ENCODE measurements at regions not wholly inside any gene's neighbourhood (a gene's known extent, or its start where the extent isn't known, plus 50 kb on each side); places are given as distances from the start of the nearest gene placed in this dataset.

- no peak for TF ChIP-seq NFIC (IDR thresholded peaks at IDR 0.05)
- no peak for TF ChIP-seq CREB1 (IDR thresholded peaks at IDR 0.05; ENCODE audit: low read depth)
- no peak for TF ChIP-seq USF1 (IDR thresholded peaks at IDR 0.05)
- TF ChIP-seq FOXM1 (IDR thresholded peaks at IDR 0.05; ENCODE audit: borderline replicate concordance, low read depth) = no peak
Observed at GRCh38 chr2:166773308-166773949, 114.9 kb upstream of the XIRP2 start.

- no peak for TF ChIP-seq ZBTB7A (IDR thresholded peaks at IDR 0.05; ENCODE audit: low read depth)
- no peak for TF ChIP-seq NFIC (IDR thresholded peaks at IDR 0.05)
- TF ChIP-seq REST (IDR thresholded peaks at IDR 0.05; ENCODE audit: low read depth) = no peak
- TF ChIP-seq TCF12 (IDR thresholded peaks at IDR 0.05; ENCODE audit: low read depth) = no peak
- TF ChIP-seq EP300 (IDR thresholded peaks at IDR 0.05; ENCODE audit: borderline replicate concordance) = no peak
- no peak for TF ChIP-seq YY1 (IDR thresholded peaks at IDR 0.05; ENCODE audit: low read depth)
- no peak for TF ChIP-seq MAX (IDR thresholded peaks at IDR 0.05)
- TF ChIP-seq CREB1 (IDR thresholded peaks at IDR 0.05; ENCODE audit: low read depth) = no peak
- no peak for TF ChIP-seq USF1 (IDR thresholded peaks at IDR 0.05)
- no peak for TF ChIP-seq RAD21 (IDR thresholded peaks at IDR 0.05; ENCODE audit: low read depth)
- TF ChIP-seq TEAD4 (IDR thresholded peaks at IDR 0.05) = no peak
- TF ChIP-seq FOXM1 (IDR thresholded peaks at IDR 0.05; ENCODE audit: borderline replicate concordance, low read depth) = no peak
- no peak for TF ChIP-seq CEBPB (IDR thresholded peaks at IDR 0.05)
- TF ChIP-seq EGR1 (IDR thresholded peaks at IDR 0.05) = no peak
- TF ChIP-seq TAF1 (IDR thresholded peaks at IDR 0.05; ENCODE audit: low read depth) = no peak
Observed at GRCh38 chr2:166768393-166769123, 119.7 kb upstream of the XIRP2 start.

GRCh38 chr2:166766220-166766619 lies 122.1 kb upstream of the XIRP2 start:
- no peak for TF ChIP-seq CEBPB (IDR thresholded peaks at IDR 0.05)
- TF ChIP-seq MAX (IDR thresholded peaks at IDR 0.05) = no peak
- no peak for TF ChIP-seq EP300 (IDR thresholded peaks at IDR 0.05; ENCODE audit: borderline replicate concordance)
- no peak for TF ChIP-seq TEAD4 (IDR thresholded peaks at IDR 0.05)
- TF ChIP-seq ZBTB7A (IDR thresholded peaks at IDR 0.05; ENCODE audit: low read depth) = no peak
- TF ChIP-seq YY1 (IDR thresholded peaks at IDR 0.05; ENCODE audit: low read depth) = no peak
- no peak for TF ChIP-seq USF1 (IDR thresholded peaks at IDR 0.05)

- no peak for TF ChIP-seq REST (IDR thresholded peaks at IDR 0.05; ENCODE audit: low read depth)
Observed at GRCh38 chr2:166765141-166765540, 123.1 kb upstream of the XIRP2 start.

GRCh38 chr2:166764702-166765101 lies 123.6 kb upstream of the XIRP2 start:
- no peak for TF ChIP-seq CEBPB (IDR thresholded peaks at IDR 0.05)

GRCh38 chr2:166764216-166764615 lies 124.1 kb upstream of the XIRP2 start:
- TF ChIP-seq MAX (IDR thresholded peaks at IDR 0.05) (no peak), TCF12 (IDR thresholded peaks at IDR 0.05; ENCODE audit: low read depth) (no peak), TEAD4 (IDR thresholded peaks at IDR 0.05) (no peak), RAD21 (IDR thresholded peaks at IDR 0.05; ENCODE audit: low read depth) (no peak), TAF1 (IDR thresholded peaks at IDR 0.05; ENCODE audit: low read depth) (no peak), EGR1 (IDR thresholded peaks at IDR 0.05) (no peak), FOXM1 (IDR thresholded peaks at IDR 0.05; ENCODE audit: borderline replicate concordance, low read depth) (no peak), YY1 (IDR thresholded peaks at IDR 0.05; ENCODE audit: low read depth) (no peak), USF1 (IDR thresholded peaks at IDR 0.05) (no peak), CEBPB (IDR thresholded peaks at IDR 0.05) (no peak), CREB1 (IDR thresholded peaks at IDR 0.05; ENCODE audit: low read depth) (no peak), EP300 (IDR thresholded peaks at IDR 0.05; ENCODE audit: borderline replicate concordance) (no peak), REST (IDR thresholded peaks at IDR 0.05; ENCODE audit: low read depth) (no peak), ZBTB7A (IDR thresholded peaks at IDR 0.05; ENCODE audit: low read depth) (no peak), NFIC (IDR thresholded peaks at IDR 0.05) (no peak)

All from Ishikawa (cell line).